ENCODE measurements at regions not wholly inside any gene's neighbourhood (a gene's known extent, or its start where the extent isn't known, plus 50 kb on each side); places are given as distances from the start of the nearest gene placed in this dataset.

DNA sequence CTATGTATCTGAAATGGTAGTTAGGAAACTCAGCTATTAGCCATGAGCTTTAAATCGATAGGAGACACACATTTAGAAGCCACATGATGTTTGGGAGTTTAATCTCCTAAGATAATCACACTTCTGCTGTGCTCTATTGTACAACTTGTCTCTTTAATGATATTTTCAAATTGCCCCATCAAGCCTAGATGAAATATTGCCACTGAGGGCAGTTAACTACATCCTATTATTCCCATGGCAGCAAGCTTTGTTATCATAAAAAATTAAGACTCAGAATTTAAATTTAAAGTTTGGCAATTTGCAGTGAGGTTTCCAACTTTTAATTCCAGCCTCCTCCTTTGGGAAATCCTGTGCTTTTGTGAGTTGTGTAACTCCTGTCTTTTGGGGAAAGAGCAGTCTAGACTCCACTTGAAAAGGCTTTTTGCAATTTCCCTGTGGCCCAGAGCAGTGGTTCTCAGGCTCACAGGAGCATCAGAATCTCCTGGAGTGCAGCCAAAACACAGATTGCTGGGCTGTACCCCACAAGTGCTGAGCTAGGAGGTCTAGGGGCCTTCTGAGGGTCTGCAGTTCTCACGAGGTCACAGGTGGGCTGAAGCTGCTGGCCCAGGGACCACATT lies 792.4 kb downstream of the QKI start:
- DNase-seq: no peak

GRCh38 chr6:164200071-164200470 lies 785.6 kb downstream of the QKI start:
- DNase-seq: no peak

DNA sequence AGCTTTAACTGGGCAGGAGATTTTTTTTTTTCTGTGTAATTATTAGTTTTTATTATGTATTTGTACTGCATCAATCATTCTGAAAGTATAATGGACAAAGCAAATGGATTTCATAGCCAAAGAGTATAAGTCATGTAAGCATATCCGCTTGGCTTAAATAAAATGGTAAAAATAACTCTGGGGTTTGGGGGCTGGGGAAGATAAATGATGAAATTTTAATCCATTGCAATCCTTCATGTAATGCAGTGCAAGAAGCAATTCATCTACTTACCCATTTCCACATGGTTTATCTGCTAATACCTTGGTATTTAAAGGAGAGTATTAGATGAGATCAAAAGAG lies 781.4 kb downstream of the QKI start:
- no peak for DNase-seq

- DNase-seq: no peak
Observed at GRCh38 chr6:164195278-164195941, 780.9 kb downstream of the QKI start.

GRCh38 chr6:164188861-164189260 lies 774.3 kb downstream of the QKI start:
- DNase-seq: no peak

- DNase-seq: no peak
Observed at GRCh38 chr6:164185471-164185871, 771.0 kb downstream of the QKI start.

GRCh38 chr6:164184410-164184809 lies 769.9 kb downstream of the QKI start:
- no peak for DNase-seq

DNA sequence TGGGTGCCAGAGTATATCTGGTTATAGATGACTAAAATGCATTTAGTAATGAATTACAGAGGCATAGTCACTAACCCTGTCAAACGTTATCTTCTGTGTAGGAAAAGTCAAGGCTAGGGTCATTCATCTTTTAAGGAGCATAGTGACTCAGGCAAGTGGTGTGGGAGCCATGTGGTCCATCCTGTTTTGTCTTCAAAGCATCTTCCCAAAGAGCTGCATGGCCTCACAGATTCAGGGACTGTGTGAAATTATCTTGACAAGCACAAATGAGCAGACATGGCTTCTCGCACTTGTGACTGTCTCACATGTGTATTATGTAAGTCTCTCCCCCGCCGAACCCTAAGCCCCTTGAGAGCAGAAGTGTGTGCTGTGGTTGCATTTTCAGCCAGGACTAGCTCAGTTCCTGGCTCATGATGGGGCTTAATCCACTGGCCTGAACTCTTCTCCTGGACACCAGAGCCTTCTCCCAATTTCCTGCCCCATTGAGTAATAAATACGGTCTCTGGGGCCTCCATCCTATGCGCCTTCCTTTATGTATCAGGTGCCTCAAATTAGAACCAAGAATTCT lies 769.1 kb downstream of the QKI start:
- no peak for DNase-seq

DNA sequence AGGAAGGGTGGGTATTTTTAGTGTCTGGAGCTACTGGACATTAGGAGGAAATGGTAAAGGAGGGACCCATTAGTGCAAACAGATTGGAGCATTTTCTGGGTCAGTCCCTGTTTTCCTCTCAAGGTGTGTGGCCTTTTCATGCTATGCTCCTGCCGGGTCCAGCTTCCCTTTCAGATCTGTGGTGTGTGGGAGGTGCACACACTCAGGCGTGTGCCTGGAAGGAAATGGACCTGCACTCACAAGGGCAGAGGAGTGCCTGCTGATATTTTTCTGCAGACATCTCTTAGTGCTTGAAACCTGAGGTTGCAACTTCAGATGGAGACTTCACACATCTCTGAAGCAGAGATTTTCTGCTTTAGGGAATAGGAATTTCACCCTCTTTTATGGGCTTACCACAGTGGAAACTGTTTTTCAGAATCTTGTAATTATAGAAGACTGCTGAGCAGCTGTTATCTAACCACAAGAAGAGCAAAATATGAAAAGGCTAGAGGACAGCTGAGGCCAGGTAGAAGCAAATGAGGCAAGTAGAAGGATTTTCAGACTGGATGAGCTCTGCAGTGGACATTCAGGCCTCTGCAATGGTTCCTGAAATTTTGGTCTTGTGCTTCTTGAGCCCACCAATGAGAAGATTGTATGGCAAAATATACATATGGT lies 764.3 kb downstream of the QKI start:
- no peak for DNase-seq

- no peak for DNase-seq
Observed at GRCh38 chr6:164169355-164169754, 754.8 kb downstream of the QKI start.

- DNase-seq: no peak
Observed at GRCh38 chr6:164168595-164168994, 754.1 kb downstream of the QKI start.

DNA sequence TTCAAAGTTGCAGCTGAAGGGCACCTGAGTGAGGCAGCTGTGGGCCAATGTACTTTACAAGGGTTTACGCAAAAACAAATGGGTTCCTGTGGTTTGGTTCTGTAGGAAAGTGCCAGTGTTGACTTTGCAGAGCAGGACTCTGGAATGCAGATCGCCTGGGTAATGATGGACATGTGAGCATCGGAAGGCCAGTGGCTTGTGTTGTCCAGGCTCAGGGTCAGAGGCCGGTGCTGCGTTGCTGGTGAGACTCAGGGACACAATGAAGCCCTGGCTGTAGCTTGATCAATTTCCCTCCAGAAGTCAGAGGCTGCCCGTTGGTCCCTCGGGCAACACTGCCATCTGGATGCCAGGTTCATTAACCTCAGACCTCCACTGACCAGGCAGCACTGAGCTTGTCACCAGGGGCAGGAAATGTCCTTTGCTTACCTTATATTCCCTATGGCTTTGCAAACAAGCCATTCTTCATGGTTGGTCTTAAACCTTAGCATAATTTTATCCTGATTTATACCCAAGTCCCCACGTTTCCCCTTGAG lies 753.4 kb downstream of the QKI start:
- DNase-seq: no peak

GRCh38 chr6:164166996-164167395 lies 752.5 kb downstream of the QKI start:
- DNase-seq: no peak

GRCh38 chr6:164166515-164166914 lies 752.0 kb downstream of the QKI start:
- no peak for DNase-seq

DNA sequence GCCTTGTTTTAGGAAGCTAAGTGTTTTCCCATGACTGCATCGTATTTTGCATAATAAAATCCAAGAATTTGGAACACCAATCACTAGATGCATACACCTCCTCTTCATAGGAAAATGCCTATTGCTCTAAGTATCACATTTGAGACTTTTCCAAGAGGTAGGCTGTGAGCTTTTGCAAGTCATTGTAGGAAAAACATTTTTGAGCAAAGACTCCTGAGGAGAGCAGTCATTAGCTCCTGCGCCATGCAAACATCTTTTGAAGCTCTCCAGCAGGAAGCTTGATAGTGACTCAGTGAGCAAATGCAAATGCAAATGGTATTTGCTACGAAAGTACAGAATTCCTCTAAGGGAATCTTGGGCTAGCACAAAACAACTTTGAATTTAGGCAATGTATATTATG lies 750.4 kb downstream of the QKI start:
- DNase-seq: no peak

- DNase-seq: no peak
Observed at GRCh38 chr6:164163239-164163638, 748.7 kb downstream of the QKI start.

DNA sequence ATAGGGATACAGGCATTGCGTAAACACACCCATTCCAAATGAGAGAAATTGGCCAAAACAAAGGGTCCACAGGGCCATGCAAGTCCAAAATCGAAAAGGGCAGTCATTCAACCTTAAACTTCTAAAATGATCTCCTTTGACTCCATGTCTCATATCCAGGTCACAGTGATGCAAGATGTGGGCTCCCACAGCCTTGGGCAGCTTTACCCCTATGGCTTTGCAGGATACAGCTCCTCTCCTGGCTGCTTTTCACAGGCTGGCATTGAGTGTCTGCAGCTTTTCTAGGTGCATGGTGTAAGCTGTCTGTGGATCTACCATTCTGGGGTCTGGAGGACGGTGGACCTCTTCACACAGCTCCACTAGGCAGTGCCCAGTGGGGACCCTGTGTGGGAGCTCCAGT lies 744.5 kb downstream of the QKI start:
- no peak for DNase-seq

DNA sequence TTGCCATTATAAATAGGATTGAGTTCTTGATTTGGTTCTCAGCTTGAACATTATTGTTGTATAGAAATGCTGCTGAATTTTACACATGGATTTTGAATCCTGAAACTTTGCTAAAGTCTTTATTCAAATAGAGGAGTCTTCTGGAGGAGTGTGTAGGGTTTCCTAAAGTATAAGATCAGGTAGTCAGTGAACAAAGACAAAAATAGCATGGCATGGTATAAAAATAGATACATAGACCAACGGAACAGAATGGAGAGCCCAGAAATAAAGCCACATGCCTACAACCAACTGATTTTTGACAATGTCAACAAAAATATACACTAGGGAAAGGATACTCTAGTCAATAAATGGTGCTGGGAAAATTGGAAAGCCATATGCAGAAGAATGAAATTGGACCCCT lies 740.1 kb downstream of the QKI start:
- DNase-seq: no peak

DNA sequence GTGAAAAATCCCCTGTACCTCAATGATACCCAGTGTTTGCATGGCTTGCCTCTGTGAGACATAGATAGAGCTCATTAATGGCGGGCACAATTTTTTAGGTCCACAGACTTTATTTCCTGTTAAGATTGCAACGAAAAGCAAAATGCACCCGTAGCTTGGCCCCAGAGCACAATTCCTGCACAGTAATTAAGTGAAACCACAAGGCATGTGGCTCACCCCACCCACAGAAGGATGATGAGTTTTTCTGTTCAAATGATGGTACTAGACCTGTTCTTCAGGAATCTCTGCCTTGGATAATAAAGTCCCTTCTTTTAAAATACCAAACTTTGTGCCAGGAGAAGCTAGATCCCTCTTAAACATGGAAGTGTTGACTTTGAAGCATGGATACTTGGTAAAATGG lies 738.1 kb downstream of the QKI start:
- DNase-seq: no peak

DNA sequence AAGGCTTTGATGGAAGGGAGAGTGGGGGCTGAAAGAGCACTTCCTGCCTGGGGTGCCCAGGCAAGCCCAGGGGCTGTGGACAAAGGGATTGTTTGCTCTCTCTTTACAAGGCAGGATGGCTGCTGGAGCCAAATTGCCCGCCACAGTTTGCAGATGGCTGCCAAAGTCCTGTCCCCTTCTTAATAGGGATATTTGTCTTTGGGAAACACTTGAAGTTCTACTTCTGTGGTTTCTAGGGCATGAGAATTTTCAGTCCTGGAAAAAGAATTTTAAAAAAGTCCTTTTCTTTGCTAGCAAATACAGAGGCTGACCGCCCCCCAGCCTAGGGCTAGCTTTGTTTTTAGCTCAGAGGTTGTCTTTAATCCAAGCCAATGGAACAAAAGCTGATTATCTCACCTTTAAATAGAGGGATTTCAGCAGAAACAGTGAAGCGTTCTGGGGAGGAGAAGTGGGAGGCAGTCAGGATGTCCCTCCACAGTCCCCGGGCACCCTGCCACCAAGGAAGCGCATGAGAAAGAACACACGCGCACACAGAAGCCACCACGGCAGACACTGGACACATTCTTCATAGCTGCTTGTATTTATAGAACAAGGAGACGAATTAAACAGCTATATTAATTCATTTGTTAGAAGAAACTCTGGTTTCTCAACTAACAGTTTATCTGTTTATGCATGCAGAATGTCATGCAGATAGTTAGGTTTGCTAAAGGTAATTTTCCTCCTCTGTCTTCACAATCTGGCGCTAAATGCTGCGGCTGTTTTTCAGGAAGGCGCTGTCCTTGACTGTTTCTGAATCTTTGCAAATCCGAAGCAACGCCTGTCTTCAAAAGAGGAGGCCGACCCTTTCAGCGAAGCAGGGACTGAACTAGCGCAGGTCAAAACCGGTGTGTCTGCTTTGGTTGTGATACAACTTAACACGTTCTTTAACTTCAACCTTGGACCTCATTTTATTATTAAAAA lies 736.9 kb downstream of the QKI start:
- DNase-seq: peak; percentile 87

DNA sequence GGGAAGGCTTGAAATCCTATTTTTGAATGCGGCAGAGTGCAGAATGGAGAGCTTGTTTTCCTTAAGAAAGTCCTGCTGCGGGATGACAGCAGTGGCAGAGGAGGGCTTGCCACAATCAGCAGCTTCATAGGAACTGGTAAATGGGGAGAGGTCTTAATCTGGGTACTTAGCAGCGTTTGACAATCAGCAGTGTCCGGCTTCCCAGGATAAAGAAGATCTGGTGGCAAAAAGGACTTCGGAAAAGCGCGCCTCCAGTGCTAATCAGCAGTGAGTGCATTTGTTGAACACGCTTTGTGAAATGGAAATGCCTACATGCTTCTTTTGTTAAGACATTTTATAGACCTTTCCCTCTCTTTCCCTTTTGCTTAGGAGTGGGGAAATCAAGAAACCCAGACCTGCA lies 735.7 kb downstream of the QKI start:
- DNase-seq: no peak

- DNase-seq: no peak
Observed at GRCh38 chr6:164148788-164149187, 734.3 kb downstream of the QKI start.

- DNase-seq: no peak
Observed at GRCh38 chr6:164144316-164144715, 729.8 kb downstream of the QKI start.
